ENCODE measurements at regions not wholly inside any gene's neighbourhood (a gene's known extent, or its start where the extent isn't known, plus 50 kb on each side); places are given as distances from the start of the nearest gene placed in this dataset.

- intact Hi-C loops (cut with DNase I), result no loop called here
- no peak for ATAC-seq
- no peak overlapping the region for H3K4me3 ChIP-seq
- no peaks in the 10 kb centered on the region for H3K4me1 ChIP-seq
- no peak for TF ChIP-seq CTCF (IDR thresholded peaks at IDR 0.05)
- 84 to 95% (median 87%) methylated on average over 2 of the region's 2 CpGs for WGBS, 3 donors
- no peaks in the 10 kb centered on the region for H3K9me3 ChIP-seq
- no peak for DNase-seq
- no peak overlapping the region for H3K27ac ChIP-seq
- H3K27me3 ChIP-seq (ENCODE audit: insufficient read depth in 3 of 3, low read length in 2 of 3), result no peaks in the 10 kb centered on the region
- H3K36me3 ChIP-seq (ENCODE audit: insufficient read depth in 1 of 2, low read depth in 1 of 2), result no peaks in the 10 kb centered on the region
These were observed 403.7 kb upstream of the TRAM1L1 start for GRCh38 chr4:117489107-117489506.

- H3K27ac ChIP-seq, result no peak overlapping the region
- intact Hi-C loops (cut with DNase I), result no loop called here
- no peaks in the 10 kb centered on the region for H3K36me3 ChIP-seq (ENCODE audit: insufficient read depth in 1 of 2, low read depth in 1 of 2)
- H3K27me3 ChIP-seq (ENCODE audit: insufficient read depth in 3 of 3, low read length in 2 of 3), result no peaks in the 10 kb centered on the region
- DNase-seq (no peak), ATAC-seq (no peak)
- TF ChIP-seq CTCF (IDR thresholded peaks at IDR 0.05), result no peak
- H3K4me3 ChIP-seq, result no peak overlapping the region
- no peaks in the 10 kb centered on the region for H3K4me1 ChIP-seq
- H3K9me3 ChIP-seq, result no peaks in the 10 kb centered on the region
- 32 to 46% (median 39%) methylated on average over 3 of the region's 3 CpGs for WGBS, 3 donors
These were observed 406.1 kb upstream of the TRAM1L1 start for GRCh38 chr4:117491516-117491915.

- WGBS, 3 donors, result 65 to 86% (median 79%) methylated on average over 1 of the region's 1 CpG
- no peak for TF ChIP-seq CTCF (IDR thresholded peaks at IDR 0.05)
- Histone ChIP-seq H3K4me1 (no peaks in the 10 kb centered on the region), H3K4me3 (no peak overlapping the region), H3K27me3 (ENCODE audit: insufficient read depth in 3 of 3, low read length in 2 of 3) (no peaks in the 10 kb centered on the region), H3K36me3 (ENCODE audit: insufficient read depth in 1 of 2, low read depth in 1 of 2) (no peaks in the 10 kb centered on the region), H3K27ac (no peak overlapping the region), H3K9me3 (no peaks in the 10 kb centered on the region)
- no peak for DNase-seq
- ATAC-seq, result no peak
- intact Hi-C loops (cut with DNase I), result no loop called here
These were observed 410.4 kb upstream of the TRAM1L1 start for GRCh38 chr4:117495802-117496201.

GRCh38 chr4:117512414-117512813, 427.0 kb upstream of the TRAM1L1 start:
- Histone ChIP-seq H3K4me3 (no peak overlapping the region), H3K9me3 (peaks cover 4% of the 10 kb centered on the region), H3K36me3 (ENCODE audit: insufficient read depth in 1 of 2, low read depth in 1 of 2) (no peaks in the 10 kb centered on the region), H3K27me3 (ENCODE audit: insufficient read depth in 3 of 3, low read length in 2 of 3) (no peaks in the 10 kb centered on the region), H3K4me1 (no peaks in the 10 kb centered on the region), H3K27ac (no peak overlapping the region)
- DNase-seq (no peak), ATAC-seq (no peak)
- TF ChIP-seq CTCF (IDR thresholded peaks at IDR 0.05), result no peak
- 94 to 95% (median 94%) methylated on average over 2 of the region's 2 CpGs for WGBS, 3 donors
- intact Hi-C loops (cut with DNase I), result no loop called here

- no peak for ATAC-seq
- peaks cover 4% of the 10 kb centered on the region for H3K9me3 ChIP-seq
- H3K36me3 ChIP-seq (ENCODE audit: insufficient read depth in 1 of 2, low read depth in 1 of 2), result no peaks in the 10 kb centered on the region
- no peak overlapping the region for H3K27ac ChIP-seq
- TF ChIP-seq CTCF (IDR thresholded peaks at IDR 0.05), result no peak
- no peaks in the 10 kb centered on the region for H3K4me1 ChIP-seq
- no peak overlapping the region for H3K4me3 ChIP-seq
- intact Hi-C loops (cut with DNase I), result no loop called here
- H3K27me3 ChIP-seq (ENCODE audit: insufficient read depth in 3 of 3, low read length in 2 of 3), result no peaks in the 10 kb centered on the region
- no peak for DNase-seq
These were observed 429.2 kb upstream of the TRAM1L1 start for GRCh38 chr4:117514391-117515175.
